Endothelial cell of hepatic sinusoid (primary cell): ENCODE measurements at regions not wholly inside any gene's neighbourhood (a gene's known extent, or its start where the extent isn't known, plus 50 kb on each side); places are given as distances from the start of the nearest gene placed in this dataset.
"Not testable (repeated sequence)": the region's sequence is repeated elsewhere in the genome, so short reads cannot be mapped to it uniquely, and the experiment has no call there.

Source experiments
- in situ Hi-C: cut with HindIII; loops from 2 replicates; pipeline ENCODE4 v1.10.0; 2017; ENCODE audit warnings: low sequenced_read_pairs

- in situ Hi-C loops: no loop called here
These were observed 215.2 kb upstream of the P2RY1 start for GRCh38 chr3:152619691-152620090.

GRCh38 chr3:152620395-152620794, 214.5 kb upstream of the P2RY1 start:
- in situ Hi-C loops: no loop called here

GRCh38 chr3:152621006-152621868, 213.7 kb upstream of the P2RY1 start:
- in situ Hi-C loops: no loop called here

- in situ Hi-C loops: no loop called here
These were observed 212.7 kb upstream of the P2RY1 start for GRCh38 chr3:152621967-152622810.

- in situ Hi-C loops: no loop called here
These were observed 212.1 kb upstream of the P2RY1 start for GRCh38 chr3:152622811-152623167.

- in situ Hi-C loops: no loop called here
These were observed 211.5 kb upstream of the P2RY1 start for GRCh38 chr3:152623286-152623911.

GRCh38 chr3:152626226-152626625, 208.7 kb upstream of the P2RY1 start:
- in situ Hi-C loops: no loop called here

GRCh38 chr3:152628496-152628895, 206.4 kb upstream of the P2RY1 start:
- in situ Hi-C loops: no loop called here

- in situ Hi-C loops: no loop called here
These were observed 205.4 kb upstream of the P2RY1 start for GRCh38 chr3:152629363-152630122.

GRCh38 chr3:152635389-152635788, 199.5 kb upstream of the P2RY1 start:
- in situ Hi-C loops: no loop called here

- in situ Hi-C loops: no loop called here
These were observed 198.3 kb upstream of the P2RY1 start for GRCh38 chr3:152636651-152637050.

- in situ Hi-C loops: no loop called here
These were observed 196.7 kb upstream of the P2RY1 start for GRCh38 chr3:152638214-152638613.

- in situ Hi-C loops: no loop called here
These were observed 196.1 kb upstream of the P2RY1 start for GRCh38 chr3:152638707-152639450.

GRCh38 chr3:152641198-152641597, 193.7 kb upstream of the P2RY1 start:
- in situ Hi-C loops: no loop called here

- in situ Hi-C loops: no loop called here
These were observed 192.3 kb upstream of the P2RY1 start for GRCh38 chr3:152642658-152643057.

- in situ Hi-C loops: no loop called here
These were observed 190.5 kb upstream of the P2RY1 start for GRCh38 chr3:152644478-152644877.

GRCh38 chr3:152646004-152646403, 188.9 kb upstream of the P2RY1 start:
- in situ Hi-C loops: no loop called here

- in situ Hi-C loops: no loop called here
These were observed 184.8 kb upstream of the P2RY1 start for GRCh38 chr3:152650177-152650576.

- in situ Hi-C loops: not testable (repeated sequence)
These were observed 184.0 kb upstream of the P2RY1 start for GRCh38 chr3:152650923-152651322.
